PC-3 (cell line): ENCODE measurements at regions not wholly inside any gene's neighbourhood (a gene's known extent, or its start where the extent isn't known, plus 50 kb on each side); places are given as distances from the start of the nearest gene placed in this dataset.

Experiments
- EZH2 ChIP-seq: fragments of 300-600 bp; sonication (generic); IDR thresholded peaks from one replicate; pipeline ENCODE4 v1.6.1; 2017; ENCODE audit warnings: antibody characterized with exemption, mild to moderate bottlenecking, low read length; ENCODE audit not compliant: unreplicated experiment
- TF ChIP-seq, protein P1 (sequence below): fragments of 300-600 bp; sonication (generic); conservative IDR thresholded peaks from 2 replicates; pipeline ENCODE4 v1.5.1; 2017; ENCODE audit warnings: antibody characterized with exemption, low read depth, mild to moderate bottlenecking, low read length

DNA sequence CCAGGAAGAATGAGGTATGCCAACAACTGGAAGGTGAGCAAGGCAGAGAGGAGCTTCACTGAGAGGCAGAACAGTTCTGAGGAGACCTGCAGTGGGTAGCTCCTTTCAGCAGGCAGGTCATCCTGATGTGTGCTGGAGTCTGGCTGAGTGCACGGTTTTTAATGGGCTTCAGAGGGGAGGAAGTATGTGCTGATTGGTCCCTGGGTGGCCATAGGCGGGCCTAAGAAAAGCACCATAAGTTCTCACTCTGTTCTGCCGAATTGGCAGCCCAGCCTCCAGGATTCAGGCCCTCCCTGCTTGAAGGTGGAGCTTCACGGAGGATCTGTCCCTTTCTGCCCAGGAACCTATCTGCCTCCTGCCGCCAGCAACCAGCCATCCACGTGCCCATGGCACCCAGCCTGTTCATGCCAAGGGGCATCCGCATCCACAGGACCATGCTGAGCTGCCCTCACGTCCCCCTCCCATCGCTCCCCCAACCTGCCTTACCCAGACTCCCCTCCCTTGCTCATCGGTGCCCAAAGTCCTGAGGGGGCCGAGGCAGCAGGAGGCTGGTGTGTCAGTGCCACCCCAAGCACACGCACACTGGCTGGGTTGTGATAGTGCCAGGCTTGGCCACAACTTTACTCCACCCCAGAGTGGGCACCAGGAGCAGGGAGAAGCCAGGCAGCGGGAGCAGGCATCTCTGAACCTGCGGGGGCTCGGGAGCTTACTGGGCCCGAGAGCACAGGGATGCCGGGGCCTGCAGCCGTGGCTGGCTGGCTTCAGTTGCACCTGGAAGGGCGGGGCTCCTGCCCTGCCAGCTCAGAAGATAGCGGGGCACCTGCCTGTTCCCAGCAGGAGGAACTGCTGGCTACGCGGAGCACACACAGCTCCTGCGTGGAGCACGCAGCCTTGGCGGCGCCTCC, 608.4 kb upstream of the FOXG1 start:
- TF ChIP-seq EZH2, result no peak
- TF ChIP-seq, protein P1, sequence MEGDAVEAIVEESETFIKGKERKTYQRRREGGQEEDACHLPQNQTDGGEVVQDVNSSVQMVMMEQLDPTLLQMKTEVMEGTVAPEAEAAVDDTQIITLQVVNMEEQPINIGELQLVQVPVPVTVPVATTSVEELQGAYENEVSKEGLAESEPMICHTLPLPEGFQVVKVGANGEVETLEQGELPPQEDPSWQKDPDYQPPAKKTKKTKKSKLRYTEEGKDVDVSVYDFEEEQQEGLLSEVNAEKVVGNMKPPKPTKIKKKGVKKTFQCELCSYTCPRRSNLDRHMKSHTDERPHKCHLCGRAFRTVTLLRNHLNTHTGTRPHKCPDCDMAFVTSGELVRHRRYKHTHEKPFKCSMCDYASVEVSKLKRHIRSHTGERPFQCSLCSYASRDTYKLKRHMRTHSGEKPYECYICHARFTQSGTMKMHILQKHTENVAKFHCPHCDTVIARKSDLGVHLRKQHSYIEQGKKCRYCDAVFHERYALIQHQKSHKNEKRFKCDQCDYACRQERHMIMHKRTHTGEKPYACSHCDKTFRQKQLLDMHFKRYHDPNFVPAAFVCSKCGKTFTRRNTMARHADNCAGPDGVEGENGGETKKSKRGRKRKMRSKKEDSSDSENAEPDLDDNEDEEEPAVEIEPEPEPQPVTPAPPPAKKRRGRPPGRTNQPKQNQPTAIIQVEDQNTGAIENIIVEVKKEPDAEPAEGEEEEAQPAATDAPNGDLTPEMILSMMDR, result no peak
